Left renal cortex interstitium (tissue), 4 donors: ENCODE measurements at regions not wholly inside any gene's neighbourhood (a gene's known extent, or its start where the extent isn't known, plus 50 kb on each side); places are given as distances from the start of the nearest gene placed in this dataset.
"Not testable (repeated sequence)": the region's sequence is repeated elsewhere in the genome, so short reads cannot be mapped to it uniquely, and the experiment has no call there.

Experiments
- DNase-seq, 4 donors: peaks; one replicate each; pipeline ENCODE4 v3.0.0-alpha.2; 2013; ENCODE audit warnings: low read depth in 4 of 4, low spot score in 2 of 4, missing footprints in 1 of 4

DNA sequence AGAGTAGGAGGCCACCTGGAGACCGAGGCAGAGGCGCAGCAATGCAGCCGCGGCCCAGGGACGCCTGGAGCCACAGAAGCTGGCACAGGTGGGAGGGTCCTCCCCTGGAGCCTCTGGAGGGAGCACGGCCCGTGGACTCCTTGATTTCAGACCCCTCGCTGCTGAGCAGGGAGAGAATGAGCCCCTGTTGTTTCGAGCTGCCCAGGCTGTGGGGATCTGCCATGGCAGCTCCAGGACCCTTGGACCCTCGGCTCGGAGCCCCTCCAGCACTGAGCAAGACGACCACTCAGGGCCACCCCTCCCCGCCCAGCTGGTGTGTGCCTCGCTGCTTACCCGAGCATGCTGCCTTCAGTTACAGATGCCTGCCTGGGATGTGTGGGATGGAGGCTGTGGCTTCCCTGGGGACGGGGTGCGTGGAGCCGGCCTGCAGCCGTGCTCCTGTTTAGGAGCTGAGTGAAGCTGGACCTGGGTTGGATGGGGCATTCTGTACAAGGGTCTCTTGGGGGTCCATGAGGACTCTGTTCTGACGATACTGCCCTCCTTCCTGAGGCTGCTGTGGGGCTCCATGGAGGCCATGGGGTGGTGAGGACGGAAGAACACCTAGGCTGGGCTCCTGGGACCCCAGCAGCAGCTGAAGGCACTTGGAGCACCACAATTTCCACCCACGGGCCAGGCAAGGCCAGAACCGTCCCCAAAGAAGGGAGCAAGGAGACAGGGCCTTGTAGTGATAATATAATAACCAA lies 115.1 kb upstream of the LPCAT1 start:
- DNase-seq, result no peak

DNA sequence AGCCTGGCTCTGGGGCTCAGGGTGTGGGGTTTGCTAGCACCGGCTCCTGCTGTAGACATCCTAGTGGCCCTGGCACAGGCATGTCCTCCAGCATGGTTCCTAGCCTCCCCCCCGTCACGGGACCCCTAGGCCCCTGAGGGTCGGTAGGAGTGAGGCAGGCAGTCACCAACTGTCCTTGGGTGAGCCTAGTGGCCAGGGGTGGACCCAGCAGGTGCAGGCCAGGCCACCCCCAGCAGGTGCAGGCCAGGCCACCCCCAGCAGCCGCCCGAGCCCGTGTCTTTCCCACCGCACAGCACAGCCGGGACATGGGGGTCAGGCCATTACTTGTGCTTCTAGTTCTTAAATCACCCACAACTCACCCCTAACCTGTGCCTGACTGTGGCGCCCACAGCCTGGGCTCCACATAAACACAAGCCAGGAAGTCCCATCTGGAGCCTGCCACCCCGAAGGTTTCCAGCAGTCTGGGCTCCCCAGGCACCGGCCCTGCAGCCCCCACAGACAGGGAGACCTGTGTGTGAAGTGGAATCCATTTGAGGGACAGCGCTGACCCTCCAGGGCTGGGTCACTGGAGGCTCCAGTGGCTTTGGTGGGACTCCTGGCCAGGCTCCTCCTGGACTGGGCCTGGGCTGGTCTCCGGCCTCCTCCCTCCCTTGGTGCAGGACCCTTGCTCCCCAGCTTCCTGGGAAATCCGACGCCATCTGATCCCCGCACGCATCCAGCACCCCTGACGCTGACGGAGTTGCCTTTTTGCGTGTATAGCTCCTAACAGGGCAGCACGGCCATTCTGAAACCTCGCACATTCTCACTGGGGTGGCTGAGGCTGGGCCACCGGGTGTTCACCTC lies 114.1 kb upstream of the LPCAT1 start:
- DNase-seq, result no peak

DNA sequence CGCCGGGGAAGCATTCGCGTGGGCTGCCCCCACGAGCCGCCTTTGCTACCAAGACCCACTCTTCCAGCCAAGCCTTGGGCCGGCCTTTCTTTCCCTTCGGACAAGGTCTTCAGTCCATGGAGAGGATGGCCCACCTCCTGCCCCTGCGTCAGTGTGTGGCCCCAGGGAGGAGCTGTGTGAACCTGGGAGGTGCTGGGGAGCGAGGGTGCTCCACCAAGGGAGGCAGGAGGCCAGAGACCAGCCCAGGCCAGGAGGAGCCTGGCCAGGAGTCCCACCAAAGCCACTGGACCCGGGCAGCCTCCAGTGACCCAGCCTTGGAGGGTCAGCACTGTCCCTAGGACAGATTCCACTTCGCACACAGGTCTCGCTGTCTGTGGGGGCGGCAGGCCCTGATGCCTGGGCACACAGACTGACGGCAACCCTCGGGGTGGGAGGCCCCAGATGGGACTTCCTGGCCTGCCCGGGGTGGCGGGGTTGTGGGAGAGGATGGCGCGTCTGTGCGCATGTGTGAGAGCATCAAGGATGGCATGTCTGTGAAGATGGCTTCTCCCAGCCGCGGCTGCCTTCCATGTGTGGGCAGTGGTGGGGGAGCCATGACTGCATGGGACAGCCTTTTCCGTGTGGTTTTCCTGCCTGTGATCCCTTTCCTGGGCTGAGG lies 113.3 kb upstream of the LPCAT1 start:
- DNase-seq, result no peak

DNA sequence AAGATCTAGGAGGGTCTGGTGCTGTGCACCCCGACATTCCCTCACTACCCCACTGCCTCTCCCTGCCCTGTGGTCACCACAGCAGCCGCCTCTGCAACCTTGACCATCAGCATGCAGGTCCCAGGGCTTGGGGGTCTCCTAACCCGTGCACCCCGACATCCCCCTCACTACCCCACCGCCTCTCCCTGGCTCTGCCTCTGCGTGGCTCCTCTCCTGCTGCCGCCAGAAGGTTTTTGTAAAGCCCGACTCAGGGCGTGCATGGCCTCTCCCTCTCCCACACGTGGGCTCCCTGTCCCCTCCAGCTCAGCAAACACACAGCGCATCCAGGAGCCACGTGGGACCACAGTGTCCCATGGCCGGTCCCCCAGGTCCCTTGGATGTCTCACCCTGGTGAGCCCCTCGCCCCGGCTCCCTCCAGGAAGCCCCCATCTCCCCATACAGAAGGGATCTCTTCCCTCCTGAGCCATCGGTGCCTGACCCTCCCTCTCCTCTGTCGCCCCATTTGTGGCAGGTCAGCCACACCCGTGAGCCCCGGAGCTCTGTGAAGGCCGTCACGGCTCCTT lies 112.5 kb upstream of the LPCAT1 start:
- not testable (repeated sequence) for DNase-seq

DNA sequence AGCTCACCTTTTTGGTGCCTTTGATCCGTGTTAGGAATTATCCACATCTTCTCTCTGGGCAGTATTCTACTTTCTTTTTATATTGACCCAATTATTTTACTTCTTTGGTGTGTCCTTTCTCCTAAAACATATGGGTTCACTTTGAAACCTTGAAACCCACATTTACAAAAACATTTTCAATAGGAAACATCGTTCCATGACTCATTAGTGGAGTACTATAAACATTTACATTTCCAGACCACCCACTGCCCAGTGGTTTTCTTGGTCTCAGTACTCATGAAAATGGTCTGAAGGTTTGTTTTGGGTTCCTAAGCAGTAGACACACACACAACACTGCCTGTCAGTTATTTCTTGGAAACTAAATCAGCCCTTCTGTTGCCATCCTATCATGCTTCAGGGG lies 111.7 kb upstream of the LPCAT1 start:
- not testable (repeated sequence) for DNase-seq

DNA sequence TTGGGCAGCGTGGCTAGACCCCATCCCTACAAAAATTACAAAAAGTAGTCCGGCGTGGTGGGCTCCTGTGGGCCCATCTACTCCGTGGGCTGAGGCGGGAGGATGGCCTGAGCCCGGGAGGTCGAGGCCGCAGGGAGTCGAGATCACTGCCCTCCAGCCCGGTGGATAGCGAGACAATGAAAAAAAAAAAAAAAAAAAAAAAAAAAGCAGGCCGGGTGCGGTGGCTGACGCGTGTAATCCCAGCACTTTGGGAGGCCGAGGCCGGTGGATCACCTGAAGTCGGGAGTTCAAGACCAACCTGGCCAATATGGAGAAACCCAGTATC lies 110.5 kb upstream of the LPCAT1 start:
- no peak for DNase-seq

DNA sequence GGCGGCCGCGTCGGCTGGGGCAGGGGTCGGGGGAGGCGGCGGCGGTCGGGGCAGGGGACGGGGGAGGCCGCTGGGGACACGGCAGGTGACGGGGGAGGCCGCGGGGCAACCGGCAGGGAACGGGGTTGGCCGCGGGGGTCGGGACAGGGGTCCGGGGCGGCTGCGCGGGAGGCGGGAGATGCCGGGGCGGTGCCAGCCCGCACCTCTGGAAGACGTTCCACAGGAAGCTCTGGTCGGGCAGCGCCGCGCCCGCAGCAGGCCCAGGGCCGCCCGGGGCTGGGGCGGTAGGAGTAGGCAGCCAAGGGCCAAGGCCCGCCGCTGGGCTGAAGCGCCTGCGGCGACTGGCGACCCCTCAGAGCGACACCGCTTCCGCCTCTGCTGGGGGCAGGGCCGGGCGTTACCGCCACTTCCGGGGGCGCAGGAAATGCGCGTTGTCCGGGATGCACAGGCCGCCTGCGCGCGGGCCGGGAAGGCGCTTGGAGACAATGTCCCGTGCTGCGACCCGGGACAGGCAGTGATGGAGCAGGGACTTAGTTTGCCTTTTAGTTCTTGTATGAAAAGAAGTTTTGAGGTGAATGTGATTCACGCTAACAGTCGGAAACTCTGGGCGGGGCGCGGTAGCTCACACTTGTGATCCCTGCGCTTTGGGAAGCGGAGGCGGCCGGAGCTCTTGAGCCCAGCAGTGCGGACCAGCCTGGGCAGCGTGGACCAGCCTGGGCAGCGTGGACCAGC lies 110.0 kb upstream of the LPCAT1 start:
- DNase-seq, result peak; percentile 46 to 75 (median 60)

DNA sequence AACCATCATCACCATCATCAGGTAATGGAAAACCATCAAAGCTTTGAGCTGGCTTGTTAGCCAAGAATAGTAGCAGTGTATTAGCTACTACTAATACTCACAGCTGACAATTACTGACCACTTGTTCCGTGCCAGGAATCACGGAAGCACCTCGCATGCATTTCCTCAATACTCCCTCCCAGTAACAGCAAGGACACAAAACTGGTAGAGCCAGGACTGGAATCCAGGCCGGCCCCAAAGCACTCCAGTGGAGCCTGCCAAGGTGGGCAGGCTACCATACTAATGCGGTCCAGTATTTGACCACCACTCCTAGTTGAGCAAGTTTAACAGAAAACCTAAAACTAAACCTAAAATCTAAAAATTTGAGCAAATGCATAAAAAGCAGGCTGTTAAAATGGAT lies 107.2 kb upstream of the LPCAT1 start:
- not testable (repeated sequence) for DNase-seq

DNA sequence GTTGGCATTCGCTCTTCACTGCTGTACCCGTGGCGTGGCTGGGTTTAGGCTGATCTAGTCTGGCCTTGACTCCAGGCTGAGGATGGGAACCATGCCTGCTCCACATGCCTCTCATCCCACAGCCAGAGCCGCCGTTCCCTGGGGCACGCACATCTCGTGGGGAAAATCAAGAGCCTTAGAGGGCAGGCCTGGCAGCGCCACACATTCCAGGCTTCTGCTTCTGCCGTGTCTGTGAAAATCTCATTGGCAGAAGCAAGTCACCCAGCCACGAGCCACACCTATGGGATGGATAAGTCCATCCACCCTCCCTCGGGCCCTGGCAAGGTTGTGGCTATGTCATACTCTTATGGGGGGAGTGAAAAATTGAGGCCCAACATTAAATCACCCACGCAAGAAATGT lies 102.6 kb upstream of the LPCAT1 start:
- DNase-seq, result not testable (repeated sequence)

DNA sequence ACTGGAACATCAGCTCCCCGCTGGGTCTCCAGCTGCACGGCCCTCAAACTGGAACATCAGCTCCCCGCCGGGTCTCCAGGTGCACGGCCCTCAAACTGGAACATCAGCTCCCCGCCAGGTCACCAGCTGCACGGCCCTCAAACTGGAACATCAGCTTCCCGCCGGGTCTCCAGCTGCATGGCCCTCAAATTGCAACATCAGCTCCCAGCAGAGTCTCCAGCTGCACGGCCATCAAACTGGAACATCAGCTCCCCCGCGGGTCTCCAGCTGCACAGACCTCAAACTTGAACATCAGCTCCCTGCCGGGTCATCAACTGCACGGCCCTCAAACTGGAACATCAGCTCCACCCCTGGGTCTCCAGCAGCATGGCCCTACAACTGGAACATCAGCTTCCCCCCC lies 95.8 kb upstream of the LPCAT1 start:
- DNase-seq, result not testable (repeated sequence)

DNA sequence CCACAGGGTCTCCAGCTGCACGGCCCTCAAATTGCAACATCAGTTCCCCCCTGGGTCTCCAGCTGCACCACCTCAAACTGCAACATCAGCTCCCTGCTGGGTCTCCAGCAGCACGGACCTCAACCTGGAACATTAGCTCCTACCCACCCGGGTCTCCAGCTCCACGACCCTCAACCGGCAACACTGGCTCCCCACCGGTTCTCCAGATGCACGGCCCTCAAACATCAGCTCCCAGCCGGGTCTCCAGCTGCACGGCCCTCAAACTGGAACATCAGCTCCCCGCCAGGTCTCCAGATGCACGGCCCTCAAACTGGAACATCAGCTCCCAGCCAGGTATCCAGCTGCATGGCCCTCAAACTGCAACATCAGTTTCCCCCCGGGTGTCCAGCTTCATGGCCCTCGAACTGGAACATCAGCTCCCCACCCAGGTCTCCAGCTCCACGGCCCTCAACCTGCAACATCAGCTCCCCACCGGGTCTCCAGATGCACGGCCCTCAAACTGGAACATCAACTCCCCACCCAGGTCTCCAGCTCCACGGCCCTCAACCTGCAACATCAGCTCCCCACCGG lies 94.6 kb upstream of the LPCAT1 start:
- not testable (repeated sequence) for DNase-seq

DNA sequence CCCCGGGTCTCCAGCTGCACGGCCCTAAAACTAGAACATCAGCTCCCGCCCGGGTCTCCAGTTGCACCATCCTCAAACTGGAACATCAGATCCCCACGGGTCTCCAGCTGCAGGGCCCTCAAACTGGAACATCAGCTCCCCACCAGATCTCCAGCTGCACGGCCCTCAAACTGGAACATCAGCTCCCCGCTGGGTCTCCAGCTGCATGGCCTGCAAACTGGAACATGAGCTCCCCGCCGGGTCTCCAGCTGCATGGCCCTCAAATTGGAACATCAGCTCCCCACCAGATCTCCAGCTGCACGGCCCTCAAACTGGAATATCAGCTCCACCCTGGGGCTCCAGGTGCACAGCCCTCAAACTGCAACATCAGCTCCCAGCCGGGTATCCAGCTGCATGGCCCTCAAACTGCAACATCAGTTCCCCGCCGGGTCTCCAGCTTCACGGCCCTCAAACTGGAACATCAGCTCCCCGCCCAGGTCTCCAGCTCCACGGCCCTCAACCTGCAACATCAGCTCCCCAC lies 93.5 kb upstream of the LPCAT1 start:
- DNase-seq, result not testable (repeated sequence)

DNA sequence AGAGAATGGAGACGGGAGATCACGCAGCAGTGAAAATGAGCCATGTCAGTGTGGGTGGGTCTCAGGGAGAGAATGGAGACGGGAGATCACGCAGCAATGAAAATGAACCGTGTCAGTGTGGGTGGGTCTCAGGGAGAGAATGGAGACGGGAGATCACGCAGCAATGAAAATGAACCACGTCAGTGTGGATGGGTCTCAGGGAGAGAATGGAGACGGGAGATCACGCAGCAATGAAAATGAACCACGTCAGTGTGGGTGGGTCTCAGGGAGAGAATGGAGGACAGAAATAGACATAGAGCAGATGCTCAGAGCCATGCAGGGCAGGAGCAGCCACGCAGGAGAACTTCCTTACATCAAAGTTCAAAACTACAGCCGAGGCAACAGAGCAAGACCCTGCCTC lies 89.8 kb upstream of the LPCAT1 start:
- not testable (repeated sequence) for DNase-seq

DNA sequence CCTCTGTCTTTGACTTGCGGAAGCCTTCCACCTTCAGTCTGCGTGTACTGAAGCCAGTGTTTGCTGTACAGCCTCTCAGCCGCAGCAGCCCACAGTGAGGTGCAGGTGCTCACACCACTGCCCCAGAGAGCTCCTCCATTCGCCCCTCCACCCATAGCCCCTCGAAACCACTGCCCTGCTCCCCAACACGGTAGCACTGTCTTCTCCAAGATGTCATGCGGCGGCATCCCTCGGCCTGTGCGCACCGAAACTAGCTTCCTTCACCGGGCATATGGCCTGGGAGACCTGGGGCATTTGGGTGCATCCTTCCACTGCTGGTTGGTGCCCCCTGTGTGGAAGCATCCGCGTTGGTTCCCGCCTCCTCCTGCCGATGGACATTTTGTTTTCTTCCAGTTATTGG lies 86.8 kb upstream of the LPCAT1 start:
- DNase-seq, result not testable (repeated sequence)

DNA sequence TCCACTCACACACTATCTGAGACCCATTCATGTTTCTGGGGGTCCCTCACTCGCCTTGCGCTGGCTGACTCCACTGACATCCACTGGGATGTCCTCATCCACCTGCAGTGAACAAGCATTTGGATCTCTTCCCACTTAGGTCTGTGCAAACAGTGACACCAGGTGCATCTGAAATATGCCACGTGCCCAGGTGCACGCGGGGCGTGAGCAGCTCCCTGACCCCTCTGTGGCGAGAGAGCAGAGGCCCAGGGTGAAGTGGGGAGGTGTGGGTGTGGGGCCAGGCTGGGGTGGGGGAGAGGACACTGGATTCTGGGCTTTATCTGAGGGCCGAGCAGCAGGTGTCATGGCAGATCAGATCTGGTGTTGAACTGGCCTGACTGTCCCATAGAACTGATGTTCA lies 85.4 kb upstream of the LPCAT1 start:
- not testable (repeated sequence) for DNase-seq

DNA sequence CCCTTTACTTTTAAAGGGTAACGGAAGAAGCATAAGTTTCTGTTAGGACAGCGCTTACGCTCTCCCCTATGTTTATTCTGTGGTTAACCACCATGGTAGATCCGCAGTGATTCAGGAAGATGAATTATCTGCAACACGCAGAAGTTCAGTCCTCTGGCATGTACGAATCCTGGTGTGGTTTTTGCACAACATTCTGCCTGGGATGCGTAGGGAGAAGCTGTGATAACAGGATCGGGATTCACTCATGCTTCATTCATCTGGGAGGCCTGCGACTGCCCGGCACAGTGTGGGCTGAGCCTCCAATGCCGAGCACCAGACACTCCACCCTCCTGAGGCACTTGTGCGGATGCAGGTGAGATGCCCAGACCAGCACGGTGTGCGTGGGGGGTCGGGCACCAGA lies 84.6 kb upstream of the LPCAT1 start:
- DNase-seq, result not testable (repeated sequence)

DNA sequence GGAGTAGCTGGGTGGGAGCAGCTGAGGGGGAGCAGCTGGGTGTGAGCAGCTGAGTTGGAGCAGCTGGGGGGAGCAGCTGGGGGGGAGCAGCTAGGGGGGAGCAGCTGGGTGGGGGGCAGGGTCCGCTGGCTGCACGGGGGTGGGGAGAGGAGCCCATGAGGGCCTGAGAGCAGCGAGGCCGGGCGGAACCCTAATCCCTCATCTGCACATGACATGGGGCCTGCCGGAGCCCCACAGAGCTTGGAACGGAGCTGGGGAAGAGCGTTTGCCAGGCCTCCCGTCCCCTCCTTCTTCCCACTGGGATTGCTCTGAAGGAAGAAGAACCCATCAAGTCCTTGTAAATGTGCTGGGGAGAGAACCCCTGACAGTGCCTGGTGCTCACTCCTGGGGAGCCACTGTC lies 83.2 kb upstream of the LPCAT1 start:
- DNase-seq, result not testable (repeated sequence)

DNA sequence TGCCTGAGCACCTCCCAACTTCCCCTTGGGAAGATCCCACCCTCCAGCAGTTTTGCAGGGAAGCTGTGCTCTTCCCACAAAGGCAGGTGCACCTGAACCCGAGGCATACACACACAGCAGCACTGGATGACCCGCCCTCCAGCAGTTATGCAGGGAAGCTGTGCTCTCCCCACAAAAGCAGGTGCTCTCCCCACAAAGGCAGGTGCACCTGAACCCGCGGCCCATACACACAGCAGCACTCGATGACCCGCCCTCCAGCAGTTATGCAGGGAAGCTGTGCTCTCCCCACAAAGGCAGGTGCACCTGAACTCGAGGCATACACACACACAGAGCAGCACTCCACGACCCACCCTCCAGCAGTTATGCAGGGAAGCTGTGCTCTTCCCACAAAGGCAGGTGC lies 80.2 kb upstream of the LPCAT1 start:
- not testable (repeated sequence) for DNase-seq

DNA sequence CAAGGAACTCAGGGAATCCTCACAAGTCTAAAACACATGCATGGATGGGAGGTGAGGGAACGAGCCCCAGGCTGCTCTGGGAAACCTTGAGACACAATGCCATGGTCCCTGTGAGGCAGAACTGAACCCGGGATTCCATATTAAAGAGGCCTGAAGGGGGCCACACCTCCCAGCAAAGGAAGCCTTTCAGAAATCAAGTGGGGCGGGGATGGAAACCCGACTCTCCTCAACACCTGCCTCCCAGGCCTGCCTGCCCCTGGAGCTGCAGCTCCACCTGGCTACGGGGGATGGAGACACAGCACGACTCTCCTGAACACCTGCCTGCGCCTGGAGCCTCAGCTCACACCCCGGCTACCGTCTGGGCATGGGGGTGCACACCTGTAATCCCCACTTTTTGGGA lies 77.8 kb upstream of the LPCAT1 start:
- DNase-seq, result not testable (repeated sequence)
